ENCODE measurements at regions not wholly inside any gene's neighbourhood (a gene's known extent, or its start where the extent isn't known, plus 50 kb on each side); places are given as distances from the start of the nearest gene placed in this dataset.

GRCh38 chr11:76260296-76260925, 54.1 kb upstream of the WNT11 start:
- H3K27ac ChIP-seq (ENCODE audit: control insufficient read depth, insufficient read depth, low read length) = no peak overlapping the region
- H3K9ac ChIP-seq (ENCODE audit: control insufficient read depth, extremely low read depth, insufficient read depth, low read length) = no peak overlapping the region
- H2AFZ ChIP-seq (ENCODE audit: control insufficient read depth, low read length) = no peak overlapping the region
- no peaks in the 10 kb centered on the region for H3K36me3 ChIP-seq (ENCODE audit: control insufficient read depth in 2 of 2, extremely low read depth in 1 of 2, insufficient read depth in 2 of 2, low read length in 2 of 2)
- no peaks in the 10 kb centered on the region for H3K9me3 ChIP-seq (ENCODE audit: control insufficient read depth, low read depth, low read length)
- H3K9me1 ChIP-seq (ENCODE audit: control insufficient read depth, extremely low read depth, insufficient read depth, low read length) = no peaks in the 10 kb centered on the region
- DNase-seq (ENCODE audit: low read depth, low spot score) (no peak), FAIRE-seq (no peak)
- no peaks in the 10 kb centered on the region for H3K79me2 ChIP-seq (ENCODE audit: control insufficient read depth, insufficient read depth, low read length)
- no peaks in the 10 kb centered on the region for H4K20me1 ChIP-seq (ENCODE audit: control insufficient read depth, extremely low read depth, insufficient read depth, low read length)
- no peak overlapping the region for H3K4me2 ChIP-seq (ENCODE audit: control insufficient read depth, extremely low read depth, insufficient read depth, low read depth, low read length)
- TF ChIP-seq EZH2 (IDR thresholded peaks at IDR 0.05; ENCODE audit: low read length) = no peak
- no peak for TF ChIP-seq CTCF (optimal IDR thresholded peaks at IDR 0.05 in 1 of 3, IDR thresholded peaks at IDR 0.05 in 1 of 3, conservative IDR thresholded peaks at IDR 0.05 in 1 of 3; ENCODE audit: extremely low read depth in 1 of 3, insufficient read depth in 2 of 3, low read length in 3 of 3)
- peaks cover 24% of the 10 kb centered on the region for H3K27me3 ChIP-seq (ENCODE audit: control insufficient read depth, extremely low read depth, insufficient read depth, low read length)
- dilution Hi-C loops (cut with MboI; ENCODE audit: extremely low pct_ligation_motif_present, low sequenced_read_pairs) = no loop called here
- no peak overlapping the region for H3K4me3 ChIP-seq (ENCODE audit: control insufficient read depth in 2 of 3, extremely low read depth in 1 of 3, insufficient read depth in 2 of 3, low read depth in 1 of 3, low read length in 3 of 3)
- peaks cover 4% of the 10 kb centered on the region for H3K4me1 ChIP-seq (ENCODE audit: control insufficient read depth, extremely low read depth, insufficient read depth, low read length)

- no peaks in the 10 kb centered on the region for H3K9me1 ChIP-seq (ENCODE audit: control insufficient read depth, extremely low read depth, insufficient read depth, low read length)
- H2AFZ ChIP-seq (ENCODE audit: control insufficient read depth, low read length) = no peak overlapping the region
- FAIRE-seq (no peak), DNase-seq (ENCODE audit: low read depth, low spot score) (no peak)
- H3K27me3 ChIP-seq (ENCODE audit: control insufficient read depth, extremely low read depth, insufficient read depth, low read length) = peaks cover 25% of the 10 kb centered on the region
- H3K79me2 ChIP-seq (ENCODE audit: control insufficient read depth, insufficient read depth, low read length) = no peaks in the 10 kb centered on the region
- no peak overlapping the region for H3K4me3 ChIP-seq (ENCODE audit: control insufficient read depth in 2 of 3, extremely low read depth in 1 of 3, insufficient read depth in 2 of 3, low read depth in 1 of 3, low read length in 3 of 3)
- H3K9ac ChIP-seq (ENCODE audit: control insufficient read depth, extremely low read depth, insufficient read depth, low read length) = no peak overlapping the region
- no peaks in the 10 kb centered on the region for H3K36me3 ChIP-seq (ENCODE audit: control insufficient read depth in 2 of 2, extremely low read depth in 1 of 2, insufficient read depth in 2 of 2, low read length in 2 of 2)
- TF ChIP-seq CTCF (optimal IDR thresholded peaks at IDR 0.05 in 1 of 3, IDR thresholded peaks at IDR 0.05 in 1 of 3, conservative IDR thresholded peaks at IDR 0.05 in 1 of 3; ENCODE audit: extremely low read depth in 1 of 3, insufficient read depth in 2 of 3, low read length in 3 of 3) (no peak), EZH2 (IDR thresholded peaks at IDR 0.05; ENCODE audit: low read length) (no peak)
- H3K4me2 ChIP-seq (ENCODE audit: control insufficient read depth, extremely low read depth, insufficient read depth, low read depth, low read length) = no peak overlapping the region
- H3K4me1 ChIP-seq (ENCODE audit: control insufficient read depth, extremely low read depth, insufficient read depth, low read length) = peaks cover 4% of the 10 kb centered on the region
- dilution Hi-C loops (cut with MboI; ENCODE audit: extremely low pct_ligation_motif_present, low sequenced_read_pairs) = no loop called here
- H4K20me1 ChIP-seq (ENCODE audit: control insufficient read depth, extremely low read depth, insufficient read depth, low read length) = no peaks in the 10 kb centered on the region
- no peak overlapping the region for H3K27ac ChIP-seq (ENCODE audit: control insufficient read depth, insufficient read depth, low read length)
- H3K9me3 ChIP-seq (ENCODE audit: control insufficient read depth, low read depth, low read length) = no peaks in the 10 kb centered on the region
These were observed 53.1 kb upstream of the WNT11 start for GRCh38 chr11:76259299-76259908.
